Ovary (tissue), 7 donors: ENCODE measurements at regions not wholly inside any gene's neighbourhood (a gene's known extent, or its start where the extent isn't known, plus 50 kb on each side); places are given as distances from the start of the nearest gene placed in this dataset.
"Not testable (repeated sequence)": the region's sequence is repeated elsewhere in the genome, so short reads cannot be mapped to it uniquely, and the experiment has no call there.

ENCODE experiments used
- DNase-seq, 5 donors: peaks; one replicate each; pipeline ENCODE4 v3.0.0-alpha.2; 2019 to 2020
- H3K27ac ChIP-seq, 2 donors: fragments of 200-600 bp; one replicate each; pipeline versions ENCODE4 v1.5.1 to v1.8.0; 2019 to 2022
- H3K27me3 ChIP-seq: fragments of 200-600 bp; one replicate; pipeline ENCODE4 v1.8.0; 2022
- H3K36me3 ChIP-seq: fragments of 200-600 bp; sonication (generic); one replicate; pipeline ENCODE4 v1.5.1; 2019
- H3K4me1 ChIP-seq: one replicate; pipeline ENCODE4 v1.8.1; 2013; ENCODE audit warnings: mild to moderate bottlenecking, moderate library complexity; ENCODE audit not compliant: insufficient read depth
- H3K4me3 ChIP-seq: fragments of 200-600 bp; sonication (generic); one replicate; pipeline ENCODE4 v1.5.1; 2017
- H3K9me3 ChIP-seq, 2 donors: fragments of 200-600 bp in 1 of 2; sonication (generic) in 1 of 2; one replicate each; pipeline versions ENCODE4 v1.5.1 to v1.8.1; 2013 to 2019; ENCODE audit warnings: mild to moderate bottlenecking in 1 of 2, moderate library complexity in 1 of 2
- EP300 ChIP-seq: sonication (generic); formaldehyde crosslinking; IDR thresholded peaks from one replicate; pipeline ENCODE4 v1.6.1; 2017; ENCODE audit warnings: antibody characterized with exemption
- POLR2A ChIP-seq: fragments of 450-650 bp; IDR thresholded peaks from one replicate; pipeline ENCODE4 v1.6.1; 2017; ENCODE audit warnings: antibody characterized with exemption, mild to moderate bottlenecking, moderate library complexity
- WGBS, 3 donors: extraction: QIAGEN DNeasy Blood & Tissue Kit in 1 of 3; methylation state at CpG; one replicate each; pipeline versions ENCODE4 v1.1.5 to v1.1.7; 2013 to 2017; 5-methylcytosine and 5-hydroxymethylcytosine counted together
- intact Hi-C, 4 donors: fragments of 100-400 bp; cut with DNase I; formaldehyde crosslinking; loops; one replicate each; pipeline versions ENCODE4 v1.11.0 to v1.15.1; 2022 to 2023
- TF ChIP-seq, protein P1 (sequence below), 3 donors: fragments of 450-650 bp in 2 of 3; fragments of 200-600 bp in 1 of 3; IDR thresholded peaks; one replicate each; pipeline versions ENCODE4 v1.5.1 to v1.8.0; 2016 to 2022; ENCODE audit warnings: antibody characterized with exemption in 3 of 3, mild to moderate bottlenecking in 1 of 3
- donor health status: DM: no; HTN: no; CAD: no; lungs with moderate emphysema.
- donor health status: DM: no; HTN: no; CAD: no.
- donor health status: Bipolar disorder and iron deficiency.
- donor health status: DM: no; HTN: no; CAD: no.
- donor health status: DM: yes; HTN: yes; CAD: no.

GRCh38 chr1:172845371-172845770 is 186.5 kb downstream of the FASLG start:
- H3K4me1 ChIP-seq, result no peaks in the 10 kb centered on the region
- no peak for DNase-seq
- H3K36me3 ChIP-seq, result no peaks in the 10 kb centered on the region
- H3K27ac ChIP-seq, result no peak overlapping the region
- intact Hi-C loops, result no loop called here
- H3K27me3 ChIP-seq, result no peaks in the 10 kb centered on the region
- no peaks in the 10 kb centered on the region for H3K9me3 ChIP-seq
- H3K4me3 ChIP-seq, result no peak overlapping the region
- TF ChIP-seq, protein P1, sequence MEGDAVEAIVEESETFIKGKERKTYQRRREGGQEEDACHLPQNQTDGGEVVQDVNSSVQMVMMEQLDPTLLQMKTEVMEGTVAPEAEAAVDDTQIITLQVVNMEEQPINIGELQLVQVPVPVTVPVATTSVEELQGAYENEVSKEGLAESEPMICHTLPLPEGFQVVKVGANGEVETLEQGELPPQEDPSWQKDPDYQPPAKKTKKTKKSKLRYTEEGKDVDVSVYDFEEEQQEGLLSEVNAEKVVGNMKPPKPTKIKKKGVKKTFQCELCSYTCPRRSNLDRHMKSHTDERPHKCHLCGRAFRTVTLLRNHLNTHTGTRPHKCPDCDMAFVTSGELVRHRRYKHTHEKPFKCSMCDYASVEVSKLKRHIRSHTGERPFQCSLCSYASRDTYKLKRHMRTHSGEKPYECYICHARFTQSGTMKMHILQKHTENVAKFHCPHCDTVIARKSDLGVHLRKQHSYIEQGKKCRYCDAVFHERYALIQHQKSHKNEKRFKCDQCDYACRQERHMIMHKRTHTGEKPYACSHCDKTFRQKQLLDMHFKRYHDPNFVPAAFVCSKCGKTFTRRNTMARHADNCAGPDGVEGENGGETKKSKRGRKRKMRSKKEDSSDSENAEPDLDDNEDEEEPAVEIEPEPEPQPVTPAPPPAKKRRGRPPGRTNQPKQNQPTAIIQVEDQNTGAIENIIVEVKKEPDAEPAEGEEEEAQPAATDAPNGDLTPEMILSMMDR (IDR thresholded peaks at IDR 0.05), result no peak
- no peak for TF ChIP-seq EP300
- no peak for TF ChIP-seq POLR2A
- WGBS, 3 donors, result 5 to 39% (median 15%) methylated on average over 2 of the region's 2 CpGs

DNA sequence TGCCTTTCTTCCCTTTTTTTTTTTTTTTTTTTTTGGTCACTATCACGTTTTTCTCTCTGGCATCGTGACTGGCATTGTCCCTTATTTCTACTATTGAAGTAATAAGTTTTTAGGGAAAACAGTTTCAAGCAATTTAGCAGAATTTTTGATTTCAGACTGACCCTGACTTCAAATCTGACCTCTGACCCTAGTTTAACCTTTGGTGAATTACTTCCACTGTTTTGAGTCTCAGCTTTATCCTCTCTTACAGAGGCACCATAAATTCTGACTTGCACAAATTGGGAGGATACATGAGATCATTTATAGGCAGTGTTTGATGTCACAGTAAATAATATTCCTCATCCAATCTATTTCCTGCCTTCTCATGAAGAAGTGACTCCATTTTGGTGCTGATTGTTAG is 187.0 kb downstream of the FASLG start:
- Histone ChIP-seq H3K4me1 (no peaks in the 10 kb centered on the region), H3K27ac (no peak overlapping the region), H3K36me3 (no peaks in the 10 kb centered on the region), H3K9me3 (no peaks in the 10 kb centered on the region), H3K4me3 (no peak overlapping the region), H3K27me3 (no peaks in the 10 kb centered on the region)
- intact Hi-C loops, result no loop called here
- no peak for DNase-seq
- TF ChIP-seq EP300 (no peak), POLR2A (no peak)
- TF ChIP-seq, protein P1 (IDR thresholded peaks at IDR 0.05), result no peak
- 64 to 83% (median 73%) methylated on average over 2 of the region's 2 CpGs for WGBS, 3 donors

GRCh38 chr1:172847814-172848213 is 188.9 kb downstream of the FASLG start:
- H3K4me3 ChIP-seq, H3K27me3 ChIP-seq, H3K36me3 ChIP-seq, H3K4me1 ChIP-seq, intact Hi-C loops, H3K27ac ChIP-seq, H3K9me3 ChIP-seq, DNase-seq: not testable (repeated sequence)

DNA sequence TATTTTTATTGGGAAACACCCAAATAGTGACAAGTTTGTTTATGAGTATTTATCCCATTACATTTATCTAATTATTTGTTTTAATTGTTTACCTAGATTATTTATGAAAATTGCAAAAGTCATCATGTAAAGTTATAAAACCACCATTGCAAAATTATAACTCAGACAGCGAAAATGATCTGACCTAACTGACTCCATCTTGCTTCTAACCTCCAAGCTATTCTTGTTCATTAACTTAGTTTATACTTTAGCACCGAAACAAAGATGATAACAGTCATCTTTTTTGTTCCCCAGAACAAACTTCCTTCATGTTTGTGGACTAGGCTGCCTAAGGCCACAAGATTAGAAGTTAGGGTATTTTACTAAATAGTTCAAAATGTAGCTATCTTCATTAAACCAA is 190.8 kb downstream of the FASLG start:
- Histone ChIP-seq H3K36me3 (no peaks in the 10 kb centered on the region), H3K27me3 (no peaks in the 10 kb centered on the region), H3K9me3 (no peaks in the 10 kb centered on the region), H3K27ac (no peak overlapping the region), H3K4me3 (no peak overlapping the region), H3K4me1 (no peaks in the 10 kb centered on the region)
- WGBS, 3 donors, result 70 to 76% (median 70%) methylated on average over 2 of the region's 2 CpGs
- no peak for DNase-seq
- TF ChIP-seq, protein P1 (IDR thresholded peaks at IDR 0.05), result no peak
- TF ChIP-seq POLR2A, result no peak
- TF ChIP-seq EP300, result no peak
- intact Hi-C loops, result no loop called here

GRCh38 chr1:172851077-172851476 is 192.2 kb downstream of the FASLG start:
- H3K9me3 ChIP-seq, result no peaks in the 10 kb centered on the region
- no peaks in the 10 kb centered on the region for H3K27me3 ChIP-seq
- 58 to 63% (median 59%) methylated on average over 8 of the region's 8 CpGs for WGBS, 3 donors
- H3K36me3 ChIP-seq, result no peaks in the 10 kb centered on the region
- H3K4me3 ChIP-seq, result no peak overlapping the region
- no peak overlapping the region for H3K27ac ChIP-seq
- TF ChIP-seq POLR2A, result no peak
- TF ChIP-seq EP300, result no peak
- TF ChIP-seq, protein P1 (IDR thresholded peaks at IDR 0.05), result no peak
- intact Hi-C loops, result no loop called here
- DNase-seq, result no peak
- H3K4me1 ChIP-seq, result no peaks in the 10 kb centered on the region
